NCI-H1092 treated with DMSO at 0.1 percent for 48 hours (cell line): ENCODE measurements at regions not wholly inside any gene's neighbourhood (a gene's known extent, or its start where the extent isn't known, plus 50 kb on each side); places are given as distances from the start of the nearest gene placed in this dataset.

Experiments used
- DNase-seq: peaks from one replicate; lab custom pipeline; 2025; lab: John Stamatoyannopoulos, UW

GRCh38 chr1:221431068-221431651 is 310.7 kb downstream of the DUSP10 start:
- peak; percentile 8 for DNase-seq

GRCh38 chr1:221431961-221432360 is 309.9 kb downstream of the DUSP10 start:
- DNase-seq, result no peak

GRCh38 chr1:221435504-221435904 is 306.4 kb downstream of the DUSP10 start:
- DNase-seq, result peak; percentile 65

DNA sequence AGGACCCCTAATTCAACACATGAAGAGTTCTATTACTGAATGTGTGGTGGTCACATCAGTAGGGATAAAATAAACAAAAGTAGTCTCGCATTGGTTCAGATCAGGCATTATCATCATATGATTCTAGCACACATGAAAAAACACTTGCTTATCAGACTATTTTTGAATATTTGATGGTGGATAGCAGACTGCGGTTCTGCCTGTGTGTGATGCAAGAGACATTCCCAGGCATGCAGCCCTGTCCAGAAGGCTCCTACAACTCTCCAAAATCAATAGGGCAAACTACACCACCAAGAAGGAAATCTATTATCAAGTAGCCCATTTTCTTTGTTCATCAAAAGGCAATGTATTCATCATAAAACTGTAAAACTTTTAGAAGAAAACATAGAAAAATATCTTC is 304.7 kb downstream of the DUSP10 start:
- no peak for DNase-seq

GRCh38 chr1:221437926-221438325 is 304.0 kb downstream of the DUSP10 start:
- no peak for DNase-seq

DNA sequence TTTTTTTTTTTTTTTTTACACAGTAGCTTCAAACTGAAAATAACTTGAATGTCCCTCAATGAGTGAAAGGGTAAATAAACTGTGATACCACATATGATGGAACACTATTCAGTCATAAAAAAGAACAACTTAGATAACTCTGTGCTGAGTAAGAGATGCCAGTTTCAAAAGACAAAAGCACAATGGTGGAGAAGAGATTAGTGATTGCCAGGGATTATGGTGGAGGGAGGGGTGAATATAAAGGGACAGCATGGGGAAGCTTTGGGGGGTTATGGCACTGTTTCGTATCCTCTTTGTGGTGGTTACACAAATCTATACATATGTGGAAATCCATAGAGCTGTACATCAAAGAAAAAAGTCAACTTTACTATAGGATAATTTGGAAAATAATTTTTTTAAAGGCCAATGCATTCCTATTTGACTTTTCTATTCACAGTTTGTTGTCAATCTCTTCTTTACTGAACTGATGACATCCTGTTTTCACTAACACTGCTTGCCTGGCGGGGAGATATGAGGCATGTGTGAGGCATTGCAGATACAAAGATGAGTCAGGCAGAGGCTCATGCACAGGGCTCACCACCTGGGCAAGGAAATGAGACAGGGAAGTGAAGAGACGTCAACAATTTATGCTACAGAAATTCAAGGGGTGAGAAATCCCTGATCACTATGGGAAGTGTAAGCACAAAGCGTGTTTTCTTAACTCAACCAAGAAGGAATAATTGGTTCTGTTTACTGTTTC is 302.7 kb downstream of the DUSP10 start:
- DNase-seq, result no peak

DNA sequence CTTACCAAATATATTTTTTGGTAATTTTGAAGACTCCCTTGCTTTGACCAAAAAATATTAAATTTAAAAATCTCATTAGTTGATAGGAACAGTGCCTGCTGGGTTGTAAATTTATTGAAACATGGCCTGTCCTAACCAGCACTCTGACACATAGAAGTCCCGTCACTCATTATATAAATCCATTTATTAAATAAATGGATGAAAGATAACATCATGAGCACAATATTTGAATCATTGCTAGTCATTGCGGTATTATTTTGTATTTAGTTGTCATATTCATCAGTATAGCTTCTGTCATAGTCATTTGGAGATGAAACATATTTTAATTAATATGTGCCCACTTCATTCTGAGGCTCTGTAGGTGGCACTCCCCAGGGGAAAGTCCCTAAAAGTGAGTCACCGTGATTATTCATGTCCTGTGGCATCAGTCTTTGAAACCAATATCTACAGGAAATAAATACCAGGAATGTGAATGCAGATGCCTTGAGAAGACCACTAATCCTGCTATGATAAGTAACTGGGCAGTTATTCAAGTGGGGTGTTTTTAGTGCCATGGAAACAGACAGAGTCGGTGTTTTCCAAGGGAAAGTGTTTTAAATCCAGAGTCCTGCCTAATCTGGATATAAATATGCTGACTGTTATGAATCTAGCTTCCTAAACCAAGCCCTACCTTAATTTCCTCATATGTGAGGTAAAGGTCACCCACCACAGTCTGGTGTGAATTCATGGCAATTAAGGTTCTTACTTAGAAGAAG is 302.0 kb downstream of the DUSP10 start:
- no peak for DNase-seq

DNA sequence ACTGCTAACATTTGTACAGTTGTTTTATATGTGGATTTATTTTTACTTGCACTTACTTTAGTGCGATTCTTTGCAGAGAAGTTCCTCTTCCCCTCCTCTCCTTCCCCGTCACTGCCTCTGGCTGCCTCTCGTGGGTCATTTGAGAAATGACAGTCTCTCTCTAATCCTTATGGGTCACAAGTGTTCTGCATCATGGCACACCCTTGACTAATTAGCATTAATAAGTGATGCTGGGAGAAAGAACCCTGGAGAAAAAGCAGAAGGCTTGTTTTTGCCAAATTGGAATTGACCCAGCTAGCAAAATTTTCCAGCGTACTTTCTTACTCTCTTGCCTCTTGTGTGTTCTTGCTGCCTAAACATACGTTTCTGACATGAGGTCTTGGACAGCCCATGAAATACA is 301.2 kb downstream of the DUSP10 start:
- DNase-seq, result no peak

- DNase-seq, result no peak
Observed at GRCh38 chr1:221442056-221442455, 299.8 kb downstream of the DUSP10 start.

DNA sequence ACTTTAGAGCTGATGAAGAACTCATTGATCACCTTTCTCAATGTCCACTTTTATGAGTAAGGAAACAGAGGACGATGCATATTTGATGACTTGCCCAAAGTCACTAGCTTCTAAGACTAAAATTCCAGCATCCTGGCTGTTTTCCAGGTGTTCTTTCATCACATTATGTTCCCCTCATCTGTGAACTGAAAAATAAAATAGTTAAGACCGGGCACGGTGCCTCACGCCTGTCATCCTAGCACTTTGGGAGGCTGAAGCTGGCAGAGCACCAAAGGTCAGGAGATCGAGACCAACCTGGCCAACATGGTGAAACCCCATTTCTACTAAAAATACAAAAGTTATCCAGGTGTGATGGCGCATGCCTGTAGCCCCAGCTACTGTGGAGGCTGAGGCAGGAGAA is 297.5 kb downstream of the DUSP10 start:
- no peak for DNase-seq

DNA sequence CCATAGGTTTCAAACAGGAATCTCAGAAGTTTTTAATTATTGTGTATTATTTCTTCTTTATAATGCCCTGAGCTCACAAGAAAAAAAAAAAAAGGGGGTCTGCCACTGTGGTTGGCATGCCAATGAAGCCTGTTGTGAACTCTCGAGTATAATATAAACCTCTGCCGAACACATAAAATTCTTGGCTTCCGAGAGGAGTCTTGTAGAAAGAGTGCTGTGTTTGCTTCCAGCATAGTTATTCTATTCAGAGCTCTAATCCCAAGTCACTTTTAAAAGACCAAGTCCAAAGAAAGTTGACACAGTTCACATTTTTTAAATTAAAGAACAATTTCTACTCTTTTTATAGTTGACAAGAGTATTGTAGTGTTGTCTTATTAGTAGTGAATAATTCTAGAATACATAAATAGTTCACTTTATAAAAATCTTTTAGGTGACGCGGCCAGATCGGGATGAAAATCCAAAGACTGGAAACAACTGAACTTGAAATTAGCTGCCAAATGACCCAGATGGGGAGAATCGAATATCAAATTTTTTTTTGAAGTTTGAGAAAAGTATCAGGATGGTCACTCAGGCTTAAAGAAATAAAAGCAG is 293.2 kb downstream of the DUSP10 start:
- DNase-seq, result no peak

- DNase-seq, result no peak
Observed at GRCh38 chr1:221449194-221449593, 292.7 kb downstream of the DUSP10 start.

DNA sequence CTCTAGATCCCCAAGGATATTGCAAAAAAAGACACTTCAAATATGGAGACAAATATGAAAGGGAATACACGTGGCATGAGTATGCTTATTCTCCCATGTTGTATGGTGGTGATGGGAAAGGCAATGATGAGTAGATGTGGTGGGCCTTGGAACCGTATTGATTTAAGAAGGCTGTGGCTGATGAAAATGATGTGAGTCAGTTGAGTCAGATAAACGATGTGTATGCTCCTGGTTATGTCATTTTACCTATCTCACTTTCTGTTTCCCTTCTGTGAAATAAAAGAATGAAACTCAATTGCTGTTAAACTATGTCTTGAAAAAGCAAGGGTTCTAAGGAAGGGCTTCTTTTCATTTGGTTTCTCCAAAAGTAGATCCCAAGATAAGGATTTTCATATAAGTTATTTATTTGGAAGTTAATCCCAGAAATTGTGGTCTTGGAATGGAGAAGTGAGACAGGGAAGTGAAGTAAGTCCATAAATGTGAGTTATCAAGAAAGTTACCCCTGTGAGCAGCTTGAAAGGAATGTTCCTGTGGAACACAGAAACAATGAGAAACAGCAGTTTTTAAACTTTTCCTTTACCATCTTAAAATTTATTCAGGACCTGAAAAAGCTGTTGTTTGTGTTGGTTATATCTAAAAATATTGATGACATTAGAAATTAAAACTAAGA is 292.0 kb downstream of the DUSP10 start:
- no peak for DNase-seq

DNA sequence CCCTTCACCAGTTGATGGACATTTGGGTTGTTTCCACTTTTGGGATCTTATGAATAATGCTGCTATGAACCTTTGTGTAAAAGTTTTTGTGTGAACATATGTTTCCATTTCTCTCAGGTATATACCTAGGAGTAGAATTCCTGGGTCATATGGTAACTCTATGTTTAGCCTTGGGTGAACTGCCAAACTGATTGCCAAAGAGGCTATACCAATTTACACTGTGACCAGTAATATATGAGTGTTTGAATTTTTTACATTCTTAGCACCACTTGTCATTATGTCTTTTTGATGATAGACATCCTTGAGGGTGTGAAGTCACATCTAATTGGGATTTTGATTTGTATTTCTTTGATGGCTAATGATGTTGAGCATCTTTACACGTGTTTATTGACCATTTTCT is 290.1 kb downstream of the DUSP10 start:
- DNase-seq, result no peak

- DNase-seq, result no peak
Observed at GRCh38 chr1:221454096-221454495, 287.8 kb downstream of the DUSP10 start.

DNA sequence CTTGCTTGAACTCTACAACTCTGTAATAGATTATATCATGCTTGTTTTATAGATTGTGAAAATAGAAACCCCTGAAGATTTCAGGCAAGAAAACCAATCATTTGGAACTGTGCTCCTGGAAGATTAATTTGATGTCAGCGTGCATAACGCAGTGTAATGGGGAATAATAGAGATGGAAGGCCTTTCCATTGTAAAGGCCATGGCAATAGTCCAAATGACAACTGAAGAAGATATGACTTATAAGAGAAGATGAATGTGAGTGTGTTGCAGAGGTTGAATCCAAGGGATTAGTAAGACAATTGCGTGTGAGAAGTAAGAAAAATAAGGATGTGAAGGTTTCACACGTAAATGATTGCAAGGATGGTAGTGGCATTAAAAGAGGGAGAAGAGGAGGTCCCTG is 285.0 kb downstream of the DUSP10 start:
- no peak for DNase-seq

DNA sequence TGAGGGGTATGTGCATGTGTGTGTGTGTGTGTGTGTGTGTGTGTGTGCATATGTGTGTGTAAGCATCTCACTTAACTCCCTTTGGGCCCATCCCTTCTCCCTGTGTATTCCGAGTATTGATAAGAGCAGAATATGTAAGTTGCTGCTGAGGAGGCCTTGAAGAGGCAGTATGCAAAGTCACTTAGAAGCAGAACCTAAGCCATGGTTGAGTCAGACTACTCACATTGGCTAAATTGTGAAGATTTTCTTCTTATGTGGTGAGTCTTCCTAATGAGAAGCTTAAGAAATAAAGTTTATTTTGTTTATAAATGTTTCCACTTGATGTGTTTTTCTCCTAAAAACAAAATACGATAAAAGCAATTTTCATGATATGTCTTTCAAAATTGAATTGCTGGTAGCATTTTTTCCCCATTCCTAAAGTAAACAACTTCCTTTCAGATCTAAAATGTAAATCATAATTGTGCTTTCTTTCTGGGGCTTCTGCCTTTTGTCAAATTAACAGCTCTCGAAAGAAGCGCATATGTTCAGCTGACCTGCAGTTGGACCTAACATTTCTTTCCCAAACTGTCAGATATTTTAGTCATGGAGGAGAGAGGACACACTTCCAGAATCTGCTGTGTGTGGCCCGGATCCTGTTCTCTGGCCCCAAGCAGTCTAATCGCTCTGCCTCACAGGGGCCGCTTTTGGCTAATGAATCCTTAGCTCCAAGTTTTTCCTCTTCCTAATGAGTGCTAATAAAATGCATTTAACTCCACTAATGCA is 284.0 kb downstream of the DUSP10 start:
- no peak for DNase-seq

DNA sequence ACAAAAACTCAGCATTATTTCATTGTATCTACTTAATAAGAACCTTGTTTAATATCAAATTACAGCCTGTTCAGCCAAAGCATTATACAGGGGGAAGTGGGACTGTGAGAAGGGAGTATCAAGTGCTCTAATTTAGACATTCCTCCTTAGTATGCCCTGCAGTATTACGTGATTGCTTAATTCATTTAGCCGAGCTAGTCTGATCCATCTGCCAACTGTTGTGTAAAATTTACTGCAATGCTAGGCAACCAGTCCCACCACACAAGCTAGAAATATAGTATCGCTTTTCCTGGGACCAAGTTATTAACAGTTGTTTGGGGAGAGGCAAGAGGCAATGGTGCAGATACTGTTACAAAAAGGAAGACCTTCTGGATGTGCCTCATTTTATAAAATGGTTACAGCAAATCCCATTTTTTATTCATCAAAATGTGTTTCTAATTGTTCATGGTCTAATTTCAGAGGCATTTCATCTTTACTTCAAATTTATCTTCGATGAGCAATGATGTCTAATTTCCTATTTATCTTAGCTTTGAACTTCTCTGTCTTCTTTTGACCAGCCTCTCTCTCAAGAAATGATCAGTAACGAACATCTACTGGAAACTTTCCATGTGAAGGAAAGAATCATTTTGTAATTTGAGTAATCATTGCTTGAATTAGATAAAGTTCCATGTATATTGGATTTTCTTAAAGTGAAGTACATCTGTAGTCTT is 283.3 kb downstream of the DUSP10 start:
- DNase-seq, result no peak

DNA sequence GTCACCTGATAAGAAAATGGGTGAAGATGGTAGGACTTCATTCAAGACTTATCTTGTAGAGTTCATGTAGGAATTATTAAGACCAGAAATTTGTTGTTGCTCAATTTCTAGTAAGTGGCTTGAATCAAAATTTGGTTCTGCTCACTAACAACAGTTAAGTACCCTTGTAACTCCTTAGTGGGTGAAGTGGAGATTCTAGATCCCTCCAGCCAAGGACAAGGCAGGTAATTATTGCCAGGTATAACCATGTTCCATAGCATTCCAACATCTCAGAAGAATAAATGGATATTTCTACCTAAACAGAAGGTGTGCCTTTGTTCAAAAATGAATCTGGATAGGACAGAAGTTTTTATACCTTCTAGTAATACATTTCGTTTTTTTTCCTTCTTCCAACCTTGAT is 282.3 kb downstream of the DUSP10 start:
- no peak for DNase-seq

GRCh38 chr1:221462345-221462744 is 279.5 kb downstream of the DUSP10 start:
- DNase-seq, result no peak

GRCh38 chr1:221468546-221468945 is 273.3 kb downstream of the DUSP10 start:
- no peak for DNase-seq
